ENCODE measurements at regions not wholly inside any gene's neighbourhood (a gene's known extent, or its start where the extent isn't known, plus 50 kb on each side); places are given as distances from the start of the nearest gene placed in this dataset.

DNA sequence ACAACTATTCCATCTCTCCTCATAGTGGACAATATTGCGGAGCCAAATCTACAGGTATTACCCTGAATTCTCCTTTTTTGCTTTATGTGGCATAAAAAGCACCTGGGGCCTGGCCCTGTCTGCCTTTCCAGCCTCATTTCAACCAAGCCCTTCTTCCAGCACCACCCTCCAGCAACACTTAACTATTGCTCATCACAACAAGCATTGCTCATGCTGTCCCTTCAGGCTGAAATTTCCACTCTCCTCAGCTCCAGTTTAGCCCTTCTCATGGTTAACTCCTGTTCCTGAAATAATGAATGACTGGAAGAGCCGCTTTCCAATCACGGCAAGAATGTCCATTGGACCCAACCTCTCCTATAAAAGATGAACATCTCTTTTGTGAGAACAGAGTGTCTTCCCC is 107.4 kb downstream of the P2RY1 start:
- no peak for TF ChIP-seq POLR2AphosphoS5 (IDR thresholded peaks at IDR 0.05; ENCODE audit: insufficient read depth, low read depth, low read length)
- TF ChIP-seq, protein P1, sequence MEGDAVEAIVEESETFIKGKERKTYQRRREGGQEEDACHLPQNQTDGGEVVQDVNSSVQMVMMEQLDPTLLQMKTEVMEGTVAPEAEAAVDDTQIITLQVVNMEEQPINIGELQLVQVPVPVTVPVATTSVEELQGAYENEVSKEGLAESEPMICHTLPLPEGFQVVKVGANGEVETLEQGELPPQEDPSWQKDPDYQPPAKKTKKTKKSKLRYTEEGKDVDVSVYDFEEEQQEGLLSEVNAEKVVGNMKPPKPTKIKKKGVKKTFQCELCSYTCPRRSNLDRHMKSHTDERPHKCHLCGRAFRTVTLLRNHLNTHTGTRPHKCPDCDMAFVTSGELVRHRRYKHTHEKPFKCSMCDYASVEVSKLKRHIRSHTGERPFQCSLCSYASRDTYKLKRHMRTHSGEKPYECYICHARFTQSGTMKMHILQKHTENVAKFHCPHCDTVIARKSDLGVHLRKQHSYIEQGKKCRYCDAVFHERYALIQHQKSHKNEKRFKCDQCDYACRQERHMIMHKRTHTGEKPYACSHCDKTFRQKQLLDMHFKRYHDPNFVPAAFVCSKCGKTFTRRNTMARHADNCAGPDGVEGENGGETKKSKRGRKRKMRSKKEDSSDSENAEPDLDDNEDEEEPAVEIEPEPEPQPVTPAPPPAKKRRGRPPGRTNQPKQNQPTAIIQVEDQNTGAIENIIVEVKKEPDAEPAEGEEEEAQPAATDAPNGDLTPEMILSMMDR (IDR thresholded peaks at IDR 0.05; ENCODE audit: extremely low read depth in 1 of 2, insufficient read depth in 1 of 2, low read depth in 1 of 2, low read length in 2 of 2): no peak
- TF ChIP-seq, protein P2, sequence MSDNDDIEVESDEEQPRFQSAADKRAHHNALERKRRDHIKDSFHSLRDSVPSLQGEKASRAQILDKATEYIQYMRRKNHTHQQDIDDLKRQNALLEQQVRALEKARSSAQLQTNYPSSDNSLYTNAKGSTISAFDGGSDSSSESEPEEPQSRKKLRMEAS (IDR thresholded peaks at IDR 0.05; ENCODE audit: insufficient read depth, insufficient read length): no peak
- TF ChIP-seq FOS (IDR thresholded peaks at IDR 0.05; ENCODE audit: borderline replicate concordance, insufficient read depth, low read length): no peak
- TF ChIP-seq EZH2 (IDR thresholded peaks at IDR 0.05; ENCODE audit: borderline replicate concordance, low read depth, low read length, severe bottlenecking): no peak
- TF ChIP-seq POLR2A (IDR thresholded peaks at IDR 0.05; ENCODE audit: low read depth, low read length): no peak
- no peak for TF ChIP-seq JUN (IDR thresholded peaks at IDR 0.05; ENCODE audit: borderline replicate concordance, insufficient read depth, insufficient read length, low read depth)
